KBM-7 (cell line): ENCODE measurements at regions not wholly inside any gene's neighbourhood (a gene's known extent, or its start where the extent isn't known, plus 50 kb on each side); places are given as distances from the start of the nearest gene placed in this dataset.
"Not testable (repeated sequence)": the region's sequence is repeated elsewhere in the genome, so short reads cannot be mapped to it uniquely, and the experiment has no call there.

Experiments
- DNase-seq: peaks from one replicate; pipeline ENCODE4 v3.0.0-alpha.2; 2015
- in situ Hi-C: fragments of 300-500 bp; cut with MboI; formaldehyde crosslinking; loops from 2 replicates; pipeline ENCODE4 v1.14.3; 2020; ENCODE audit warnings: low sequenced_read_pairs, low pct_unique_long_range_greater_than_20kb, mixed read lengths

DNA sequence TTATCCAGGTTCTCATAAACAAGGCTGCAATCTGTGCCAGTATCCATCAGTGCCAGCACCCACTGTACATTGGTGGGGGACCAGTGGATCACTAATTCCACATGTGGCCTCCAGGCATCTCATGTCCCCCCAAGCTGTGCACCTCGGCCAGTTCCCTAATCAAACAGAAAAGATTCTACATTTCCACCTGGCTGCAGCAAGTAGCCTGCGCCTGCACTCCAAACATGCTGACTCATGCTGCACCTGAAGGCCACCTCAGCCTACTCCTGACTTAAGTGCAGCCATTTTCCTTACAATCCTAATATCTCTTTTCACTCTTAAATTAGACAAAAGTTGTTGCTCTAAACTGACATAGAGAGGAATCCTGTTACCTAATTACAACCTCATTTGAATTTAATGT, 729.4 kb upstream of the MIR17HG start:
- no peak for DNase-seq
- in situ Hi-C loops = no loop called here

DNA sequence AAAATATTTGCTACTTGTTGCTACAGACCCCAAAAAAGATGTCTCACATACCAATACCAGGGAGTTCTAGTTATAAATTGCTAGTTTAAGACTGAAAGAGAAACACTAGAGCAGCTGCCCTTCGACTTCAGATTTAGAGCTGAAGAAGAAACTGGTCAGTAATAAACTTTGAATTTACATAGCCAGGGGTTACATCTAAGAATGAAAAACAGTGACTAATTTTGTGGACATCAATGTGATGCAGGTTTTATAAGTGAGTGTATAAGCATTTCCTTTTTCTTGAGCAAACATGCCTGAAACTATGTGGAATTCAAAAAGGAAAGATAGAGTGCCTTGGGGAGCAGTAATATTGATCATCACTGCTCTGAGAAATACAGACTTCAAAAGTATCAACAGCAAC, 724.9 kb upstream of the MIR17HG start:
- in situ Hi-C loops = no loop called here
- DNase-seq = no peak

DNA sequence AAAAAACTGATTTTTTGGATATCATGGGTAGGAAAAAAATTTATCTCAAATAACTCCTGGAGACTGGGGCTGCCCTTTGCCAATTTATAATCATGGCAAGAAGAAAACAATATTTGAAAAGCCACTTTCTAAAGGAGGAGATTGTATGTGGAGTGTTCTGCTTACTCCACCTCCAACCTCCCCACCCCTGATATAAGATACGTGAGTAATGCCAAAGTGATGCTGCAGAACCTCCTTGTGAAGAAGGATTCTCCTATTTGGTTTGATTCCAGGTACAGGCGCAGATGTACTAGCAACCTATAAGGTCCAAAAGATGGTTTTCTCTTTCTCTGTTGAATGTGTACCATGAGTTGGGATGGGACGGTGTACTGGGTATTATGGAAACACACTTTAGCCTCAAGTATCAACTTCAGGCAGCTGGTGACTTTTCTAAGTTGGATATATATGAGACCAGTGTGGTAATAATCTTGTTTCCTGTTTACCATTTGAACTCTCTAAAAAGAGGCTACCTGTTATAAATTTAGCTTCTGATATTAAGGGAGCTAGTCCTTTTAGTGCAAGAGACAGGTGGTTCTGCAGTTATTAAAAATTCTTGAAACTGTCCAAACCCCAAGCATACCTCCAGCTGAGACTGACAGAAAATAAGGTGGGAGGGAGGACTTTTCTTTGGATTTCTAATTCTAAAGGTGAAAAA, 724.0 kb upstream of the MIR17HG start:
- in situ Hi-C loops = no loop called here
- no peak for DNase-seq

DNA sequence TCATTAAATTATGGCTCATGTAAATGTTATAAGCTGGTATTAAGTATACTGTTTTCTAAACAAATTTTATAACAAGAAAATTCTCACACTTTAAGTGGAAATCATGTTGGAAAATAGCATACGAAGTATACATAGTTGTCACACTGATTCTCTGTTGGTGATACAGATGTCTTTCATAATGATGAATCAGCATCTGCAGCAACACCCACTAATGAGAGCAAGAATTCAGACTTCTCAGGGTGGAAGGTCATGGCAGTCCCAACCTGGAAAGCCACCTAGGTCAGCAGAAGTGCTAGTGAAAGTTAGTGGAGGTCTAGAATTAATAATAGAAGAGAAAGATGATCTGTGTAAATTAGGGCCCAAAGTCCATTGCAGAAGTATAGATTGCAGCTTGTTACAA, 719.7 kb upstream of the MIR17HG start:
- in situ Hi-C loops = no loop called here
- DNase-seq = no peak

DNA sequence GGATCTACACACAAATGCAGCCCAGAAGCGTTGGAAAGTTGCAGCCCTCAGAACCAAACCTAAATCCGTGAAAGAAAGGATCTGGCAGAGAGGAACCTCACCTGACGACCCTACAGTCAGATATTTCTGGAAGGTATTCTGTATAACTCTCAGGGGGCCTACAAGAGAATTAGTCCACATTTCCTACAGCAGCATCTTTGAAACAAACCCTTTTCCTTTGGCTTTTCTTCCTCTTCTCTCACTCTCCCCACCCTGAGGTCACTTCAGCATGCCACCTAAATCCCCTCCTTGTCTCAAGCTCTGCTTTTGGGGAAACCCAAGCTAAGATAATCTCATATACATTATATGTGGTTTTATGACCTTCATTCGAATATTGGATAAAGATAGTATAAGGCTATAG, 719.0 kb upstream of the MIR17HG start:
- no peak for DNase-seq

DNA sequence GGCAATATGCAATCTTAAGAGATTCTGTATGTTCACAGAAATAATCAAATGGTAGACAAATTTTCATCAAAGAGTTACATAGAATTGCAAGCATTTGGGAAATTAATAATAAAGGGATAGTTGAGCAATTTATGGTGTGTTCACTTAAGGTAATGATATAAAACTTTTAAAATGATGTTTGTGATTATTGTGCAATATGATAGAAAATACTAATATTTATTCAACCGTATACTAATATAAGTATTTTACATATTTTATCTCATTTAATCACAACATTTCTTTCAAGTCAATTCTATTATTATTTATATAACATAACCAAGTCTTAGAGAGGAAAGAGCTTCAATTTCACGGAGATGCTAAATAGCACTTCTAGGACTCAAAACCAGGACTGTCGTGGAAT, 716.8 kb upstream of the MIR17HG start:
- in situ Hi-C loops = no loop called here

More for the DNA sequence above, 719.0 kb upstream of the MIR17HG start:
- in situ Hi-C loops = no loop called here

DNA sequence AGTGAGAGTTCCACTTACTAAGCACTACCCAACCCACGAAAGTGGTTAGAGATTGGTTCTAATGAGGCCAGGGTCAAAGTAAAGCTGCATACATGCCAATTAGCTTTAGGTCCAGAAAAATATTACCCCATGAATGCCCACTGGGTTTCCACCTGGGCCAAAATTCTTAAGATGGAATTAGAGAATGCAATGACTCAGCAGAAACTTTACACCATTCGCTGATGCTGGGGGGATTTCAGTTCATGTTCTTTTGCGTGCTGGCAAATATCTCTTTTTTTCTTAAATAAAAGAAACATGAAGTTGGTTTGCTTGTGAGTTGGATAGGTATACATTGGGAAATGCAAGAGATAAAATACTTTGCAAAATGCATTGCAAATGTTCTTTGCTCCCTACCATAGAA, 715.3 kb upstream of the MIR17HG start:
- in situ Hi-C loops = no loop called here
- DNase-seq = no peak

More for the DNA sequence above, 716.8 kb upstream of the MIR17HG start:
- no peak for DNase-seq

DNA sequence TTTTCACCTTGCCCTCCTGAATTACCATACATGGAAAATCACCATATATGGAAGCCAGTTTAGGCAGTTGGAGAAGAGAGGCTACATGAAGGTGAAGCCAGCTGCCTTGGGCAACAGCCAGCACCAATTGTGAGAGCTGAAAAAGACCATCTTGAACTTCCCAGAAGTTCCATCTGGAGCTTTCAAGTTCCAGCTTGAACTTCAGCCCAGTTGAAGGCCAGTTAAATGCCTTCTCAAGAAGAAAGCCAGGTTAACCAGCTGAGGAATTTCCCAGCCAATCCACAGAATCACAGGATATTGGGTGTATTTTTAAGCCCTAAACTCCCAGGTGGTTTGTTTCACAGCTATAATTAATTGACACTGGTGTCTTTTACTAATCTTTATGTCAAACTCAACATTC, 713.6 kb upstream of the MIR17HG start:
- in situ Hi-C loops = no loop called here
- DNase-seq = no peak

DNA sequence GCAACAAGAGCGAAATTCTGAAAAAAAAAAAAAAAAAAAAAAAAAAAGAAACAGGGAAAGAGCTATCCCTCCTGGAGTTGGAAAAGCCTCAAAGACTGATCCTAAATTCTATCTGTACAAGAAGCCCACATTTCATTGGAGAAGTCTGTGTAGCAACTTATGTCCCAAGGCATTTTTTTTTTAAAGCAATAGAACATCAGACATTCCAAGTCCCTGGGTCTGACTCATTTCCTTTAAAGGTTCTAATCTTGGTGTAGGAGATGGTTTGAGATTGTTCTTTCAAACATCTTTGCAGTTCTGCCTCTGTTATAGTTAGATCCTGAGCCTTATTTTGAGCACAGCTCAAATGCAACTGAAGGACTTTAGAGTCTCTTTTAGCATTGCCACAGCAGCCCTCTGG, 706.5 kb upstream of the MIR17HG start:
- in situ Hi-C loops = no loop called here
- no peak for DNase-seq

DNA sequence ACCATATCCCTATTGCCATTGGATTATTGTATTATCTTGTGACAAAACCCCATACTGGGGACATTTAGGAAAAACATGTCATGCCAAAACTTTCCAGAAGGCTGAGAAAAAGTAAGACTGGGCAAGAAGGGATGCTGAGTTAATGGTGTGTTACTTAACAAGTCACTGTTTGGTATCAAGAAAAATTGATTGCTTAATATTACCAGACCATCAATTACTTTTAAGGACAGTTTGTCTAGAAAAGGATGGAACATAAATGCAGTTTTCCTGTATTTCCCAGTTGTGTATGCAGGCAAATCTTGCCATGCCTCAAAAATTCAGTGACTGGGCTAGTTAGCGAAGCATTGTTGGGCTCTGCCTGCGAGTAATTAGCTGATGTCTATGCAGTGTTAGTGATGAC, 705.6 kb upstream of the MIR17HG start:
- in situ Hi-C loops = no loop called here
- DNase-seq = no peak

DNA sequence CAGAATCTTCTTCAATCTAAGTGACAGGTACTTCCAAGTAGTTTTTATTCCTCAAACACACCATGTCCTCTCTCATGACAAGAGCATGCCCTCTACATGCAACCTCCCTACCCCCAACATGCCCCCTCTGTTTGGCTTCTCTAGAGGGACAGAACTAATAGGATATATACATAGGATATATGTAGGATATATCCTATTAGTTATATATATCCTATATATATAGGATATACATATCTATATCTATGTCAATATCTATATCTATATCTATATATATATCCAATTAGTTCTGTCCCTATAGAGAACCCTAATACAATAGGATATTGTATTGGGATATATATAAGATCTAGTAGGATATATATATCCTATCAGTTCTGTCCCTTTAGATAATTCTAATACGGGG, 701.9 kb upstream of the MIR17HG start:
- DNase-seq = no peak
- in situ Hi-C loops = no loop called here

DNA sequence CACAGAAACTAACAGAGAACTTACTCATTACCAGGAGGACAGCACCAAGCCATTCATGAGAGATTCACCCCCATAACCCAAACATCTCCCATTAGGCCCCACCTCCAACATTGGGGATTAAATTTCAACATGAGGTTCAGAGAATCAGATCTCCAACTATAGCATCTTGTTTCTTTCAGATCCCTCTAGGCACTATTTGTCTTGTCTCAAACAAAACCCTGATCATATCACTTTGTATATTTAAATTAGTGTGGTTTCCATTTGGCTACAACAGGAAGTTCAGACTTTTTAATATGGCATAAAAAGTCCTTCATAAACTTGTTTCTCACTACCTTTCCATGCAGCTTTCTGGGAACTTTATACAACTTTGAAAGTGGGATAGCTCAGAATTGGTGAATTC, 699.0 kb upstream of the MIR17HG start:
- no peak for DNase-seq
- in situ Hi-C loops = no loop called here

DNA sequence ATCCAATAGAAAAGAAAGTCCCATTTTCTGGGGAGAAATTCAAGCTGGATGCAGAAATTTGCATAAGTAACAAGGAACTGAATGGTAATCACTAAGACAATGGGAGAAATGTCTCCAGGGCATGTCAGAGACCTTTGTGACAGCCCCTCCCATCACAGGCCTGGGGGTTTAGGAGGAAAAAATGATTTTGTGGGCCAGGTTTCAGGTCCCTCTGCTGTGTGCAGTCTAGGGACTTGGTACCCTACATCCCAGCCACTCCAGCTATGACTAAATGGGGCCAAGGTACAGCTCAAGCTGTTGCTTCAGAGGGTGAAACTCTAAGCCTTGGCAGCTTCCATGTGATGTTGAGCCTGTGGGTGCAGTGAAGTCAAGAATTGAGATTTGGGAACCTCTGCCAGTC, 695.5 kb upstream of the MIR17HG start:
- DNase-seq = no peak
- in situ Hi-C loops = no loop called here

DNA sequence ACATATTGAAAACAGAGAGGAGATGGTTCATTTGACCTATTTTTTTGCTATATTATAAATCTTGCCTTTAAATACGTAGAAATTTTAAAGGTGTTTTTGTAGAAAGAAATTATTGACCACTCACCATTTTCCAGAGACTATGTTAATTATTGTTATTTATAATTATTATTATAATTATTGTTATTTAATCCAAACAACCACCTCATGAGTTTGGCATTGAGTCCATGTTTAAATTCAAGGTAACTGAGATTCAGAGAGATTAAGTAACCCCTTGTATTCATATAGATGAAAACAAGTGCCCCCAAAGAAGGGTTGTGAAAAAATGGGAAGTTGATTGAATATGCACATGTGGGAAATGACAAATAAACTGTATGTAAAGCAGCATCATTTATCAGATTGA, 692.5 kb upstream of the MIR17HG start:
- in situ Hi-C loops = no loop called here
- no peak for DNase-seq

DNA sequence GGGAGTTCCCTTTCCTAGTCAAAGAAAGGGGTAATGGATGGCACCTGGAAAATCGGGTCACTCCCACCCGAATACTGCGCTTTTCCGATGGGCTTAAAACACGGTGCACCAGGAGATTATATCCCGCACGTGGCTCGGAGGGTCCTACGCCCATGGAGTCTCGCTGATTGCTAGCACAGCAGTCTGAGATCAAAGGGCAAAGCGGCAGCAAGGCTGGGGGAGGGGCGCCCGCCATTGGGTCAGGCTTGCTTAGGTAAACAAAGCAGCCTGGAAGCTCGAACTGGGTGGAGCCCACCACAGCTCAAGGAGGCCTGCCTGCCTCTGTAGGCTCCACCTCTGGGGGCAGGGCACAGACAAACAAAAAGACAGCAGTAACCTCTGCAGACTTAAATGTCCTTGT, 683.3 kb upstream of the MIR17HG start:
- DNase-seq, in situ Hi-C loops: not testable (repeated sequence)

DNA sequence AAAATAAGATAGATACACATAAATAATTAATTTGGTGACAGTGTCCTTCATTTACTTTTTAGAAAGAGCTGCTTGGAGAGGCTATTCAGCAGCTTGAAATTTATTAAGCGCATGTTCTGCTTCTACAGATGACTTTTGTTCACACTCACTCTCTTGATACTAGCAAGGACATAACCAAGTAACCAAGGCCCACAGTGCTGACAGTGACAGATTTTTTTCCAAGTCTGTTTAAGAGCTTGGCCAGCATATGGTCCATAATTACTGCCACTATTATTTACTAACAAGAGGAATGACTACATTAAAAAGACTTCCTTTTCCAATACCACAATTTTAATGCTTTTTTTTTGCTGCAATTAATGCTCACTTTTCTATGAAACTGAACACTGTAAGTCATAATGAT, 673.7 kb upstream of the MIR17HG start:
- no peak for DNase-seq
- in situ Hi-C loops = no loop called here

DNA sequence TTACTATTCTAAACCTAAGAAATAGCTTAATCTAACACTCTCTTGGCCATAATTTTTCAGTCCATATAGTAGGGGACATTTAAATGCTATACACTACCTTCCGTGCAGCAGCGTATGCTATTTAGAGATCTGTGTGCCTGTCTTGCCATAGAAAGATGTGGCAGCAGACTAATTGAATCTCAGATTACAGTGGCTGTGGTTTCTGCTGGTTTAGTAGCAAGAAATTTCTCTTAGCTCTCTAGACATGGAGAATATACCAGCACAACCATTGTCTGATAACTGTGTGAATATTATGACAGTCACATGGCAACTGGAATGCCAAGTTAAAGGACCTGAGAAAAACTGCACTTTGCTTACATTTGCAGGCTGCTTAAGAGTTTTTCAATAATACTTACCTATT, 672.4 kb upstream of the MIR17HG start:
- no peak for DNase-seq
- in situ Hi-C loops = no loop called here

DNA sequence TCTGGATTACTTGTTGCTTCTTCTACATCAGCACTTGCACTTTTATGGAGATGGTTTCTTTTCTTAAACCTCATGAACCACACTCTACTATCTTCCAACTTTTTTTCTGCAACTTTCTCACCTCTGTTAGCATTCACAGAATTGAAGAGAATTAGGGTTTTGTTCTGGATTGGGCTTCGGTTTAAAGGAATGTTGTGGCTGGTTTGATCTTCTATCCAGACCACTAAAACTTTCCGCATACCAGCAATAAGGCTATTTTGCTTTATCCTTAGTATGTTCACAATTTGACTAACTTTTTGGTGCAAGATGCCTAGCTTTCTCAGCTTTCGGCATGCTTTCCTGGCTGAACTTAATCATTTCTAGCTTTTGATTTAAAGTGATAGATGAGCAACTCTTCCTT, 666.7 kb upstream of the MIR17HG start:
- in situ Hi-C loops = no loop called here
- DNase-seq = no peak

DNA sequence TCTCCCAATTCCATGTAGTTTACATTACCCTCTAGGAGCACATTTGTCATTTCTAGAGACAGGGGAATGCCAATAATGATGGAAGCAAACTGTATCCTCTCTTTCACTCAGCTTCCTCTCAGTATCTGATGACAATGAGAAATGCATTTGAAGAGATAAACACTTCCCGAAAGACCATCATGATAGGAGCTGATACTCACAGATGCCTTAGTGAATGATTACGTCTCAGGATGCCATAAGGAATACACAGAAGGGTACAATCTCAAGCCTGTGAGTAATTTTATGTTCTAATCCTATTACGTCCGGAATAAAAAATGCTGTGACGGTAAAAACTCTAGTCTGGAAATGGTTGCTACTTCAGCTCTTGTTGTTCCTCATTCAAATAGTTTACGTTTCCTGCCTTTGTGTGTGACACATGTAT, 663.8 kb upstream of the MIR17HG start:
- no peak for DNase-seq
- in situ Hi-C loops = no loop called here

DNA sequence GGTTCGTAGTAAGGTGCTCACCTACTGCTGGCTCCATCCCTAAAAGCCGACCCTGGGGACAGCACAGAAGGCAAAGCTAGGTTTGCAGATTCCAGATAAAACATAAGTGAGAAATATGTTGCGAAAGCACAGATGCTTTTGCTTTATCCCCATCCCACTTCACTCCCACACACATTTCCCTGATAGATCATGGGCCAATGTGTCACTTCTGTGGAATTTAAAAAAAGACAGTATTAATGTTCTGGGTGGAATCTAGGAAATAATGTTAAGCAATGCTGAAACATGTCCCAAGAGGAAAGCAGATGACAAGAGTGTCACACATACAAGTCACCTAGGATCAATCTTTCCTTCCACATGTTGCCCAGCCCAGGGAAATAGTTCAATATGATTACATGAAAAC, 661.0 kb upstream of the MIR17HG start:
- no peak for DNase-seq
- in situ Hi-C loops = no loop called here

DNA sequence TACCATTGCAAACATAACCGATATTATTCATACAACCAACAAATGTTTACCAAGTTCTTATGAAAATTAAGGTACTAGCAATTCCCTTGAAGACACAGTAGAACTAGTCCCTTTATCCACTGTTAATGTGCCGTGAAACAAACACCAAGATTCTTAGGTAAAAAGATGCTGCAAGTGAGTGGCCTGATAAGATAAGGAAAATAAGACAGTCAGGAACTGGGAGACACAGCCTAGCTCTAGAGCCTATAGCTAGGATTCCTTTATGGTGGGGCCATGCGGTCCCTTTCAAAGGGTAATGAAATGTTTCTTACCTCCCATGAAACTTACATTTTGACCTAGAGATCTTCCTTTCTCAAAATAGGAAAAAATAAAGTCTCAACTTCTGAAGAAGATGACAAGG, 658.4 kb upstream of the MIR17HG start:
- no peak for DNase-seq
- in situ Hi-C loops = no loop called here
